ENCODE measurements at regions not wholly inside any gene's neighbourhood (a gene's known extent, or its start where the extent isn't known, plus 50 kb on each side); places are given as distances from the start of the nearest gene placed in this dataset.

GRCh38 chr16:66164581-66165247 lies 201.8 kb upstream of the CDH5 start:
- no peak for TF ChIP-seq CTCF (IDR thresholded peaks at IDR 0.05; ENCODE audit: poor library complexity)
- no peak for TF ChIP-seq EZH2 (IDR thresholded peaks at IDR 0.05; ENCODE audit: borderline replicate concordance)
- TF ChIP-seq EZH2phosphoT487 (IDR thresholded peaks at IDR 0.05; ENCODE audit: low read depth, severe bottlenecking, unreplicated experiment): no peak
